ENCODE measurements at regions not wholly inside any gene's neighbourhood (a gene's known extent, or its start where the extent isn't known, plus 50 kb on each side); places are given as distances from the start of the nearest gene placed in this dataset.

DNA sequence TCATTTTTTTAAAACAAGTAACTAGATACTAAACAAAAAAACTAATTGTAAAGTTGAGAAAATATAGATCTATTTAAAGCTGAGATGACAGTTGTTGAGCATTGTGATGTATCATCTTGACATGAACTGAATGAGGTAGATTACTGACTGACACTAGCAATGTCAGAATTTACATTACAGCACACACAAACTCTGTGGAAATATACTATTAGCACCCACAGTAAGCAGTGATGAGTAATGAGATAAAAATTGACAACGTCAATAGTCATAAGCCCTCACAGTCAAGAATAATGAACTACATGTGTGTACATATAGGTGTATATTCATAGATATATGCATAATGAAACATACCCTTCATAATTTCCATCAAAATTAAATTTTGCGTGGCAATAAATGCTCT is 368.4 kb downstream of the TFEC start:
- TF ChIP-seq GABPA (IDR thresholded peaks at IDR 0.05; ENCODE audit: low read depth) (no peak), POLR2AphosphoS5 (IDR thresholded peaks at IDR 0.05; ENCODE audit: low read depth) (no peak)
- TF ChIP-seq, protein P1, sequence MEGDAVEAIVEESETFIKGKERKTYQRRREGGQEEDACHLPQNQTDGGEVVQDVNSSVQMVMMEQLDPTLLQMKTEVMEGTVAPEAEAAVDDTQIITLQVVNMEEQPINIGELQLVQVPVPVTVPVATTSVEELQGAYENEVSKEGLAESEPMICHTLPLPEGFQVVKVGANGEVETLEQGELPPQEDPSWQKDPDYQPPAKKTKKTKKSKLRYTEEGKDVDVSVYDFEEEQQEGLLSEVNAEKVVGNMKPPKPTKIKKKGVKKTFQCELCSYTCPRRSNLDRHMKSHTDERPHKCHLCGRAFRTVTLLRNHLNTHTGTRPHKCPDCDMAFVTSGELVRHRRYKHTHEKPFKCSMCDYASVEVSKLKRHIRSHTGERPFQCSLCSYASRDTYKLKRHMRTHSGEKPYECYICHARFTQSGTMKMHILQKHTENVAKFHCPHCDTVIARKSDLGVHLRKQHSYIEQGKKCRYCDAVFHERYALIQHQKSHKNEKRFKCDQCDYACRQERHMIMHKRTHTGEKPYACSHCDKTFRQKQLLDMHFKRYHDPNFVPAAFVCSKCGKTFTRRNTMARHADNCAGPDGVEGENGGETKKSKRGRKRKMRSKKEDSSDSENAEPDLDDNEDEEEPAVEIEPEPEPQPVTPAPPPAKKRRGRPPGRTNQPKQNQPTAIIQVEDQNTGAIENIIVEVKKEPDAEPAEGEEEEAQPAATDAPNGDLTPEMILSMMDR (IDR thresholded peaks at IDR 0.05; ENCODE audit: insufficient read depth, low read length) = no peak

All from HL-60 (cell line).